B cell (primary cell): ENCODE measurements at regions not wholly inside any gene's neighbourhood (a gene's known extent, or its start where the extent isn't known, plus 50 kb on each side); places are given as distances from the start of the nearest gene placed in this dataset.

Experiments
- ATAC-seq: fragments of 200-7000 bp; cut with Tn5 transposase; one replicate; pipeline ENCODE4 v1.10.0; 2021; ENCODE audit warnings: low read depth, mild to moderate bottlenecking, moderate number of reproducible peaks, moderate library complexity
- CTCF ChIA-PET: fragments of 350-600 bp; sonication (Branson Sonifier 250); formaldehyde crosslinking; loops from one replicate; lab custom pipeline; 2021; ENCODE audit warnings: antibody characterized with exemption, inconsistent platforms; lab: Charles Lee
- POLR2A ChIA-PET: fragments of 350-600 bp; sonication (Branson Sonifier 250); formaldehyde crosslinking; loops from one replicate; lab custom pipeline; 2021; ENCODE audit warnings: antibody characterized with exemption; lab: Charles Lee
- DNase-seq: peaks from one replicate; pipeline ENCODE4 v3.0.0; 2013
- H2AFZ ChIP-seq: 2 replicates; pipeline ENCODE4 v1.6.1; 2012; ENCODE audit warnings: mild to moderate bottlenecking, low read depth, low read length; ENCODE audit not compliant: insufficient read depth, poor library complexity, severe bottlenecking
- H3K27ac ChIP-seq, 2 donors: 1 replicate in 1 of 2; 2 replicates in 1 of 2; pipeline ENCODE4 v1.5.1; 2012 to 2013; ENCODE audit warnings: low read length in 2 of 2, mild to moderate bottlenecking in 2 of 2, moderate library complexity in 1 of 2
- H3K27me3 ChIP-seq, 4 experiments: fragments of 200-600 bp in 1 of 4; sonication (generic) in 1 of 4; replicated peaks in 1 of 4; 1 replicate in 2 of 4; 2 replicates in 2 of 4; pipeline versions ENCODE4 v1.6.1 to v1.7.0; 2013 to 2016; ENCODE audit warnings: low read length in 3 of 4, mild to moderate bottlenecking in 2 of 4, mixed read lengths in 1 of 4, moderate library complexity in 1 of 4; ENCODE audit not compliant: insufficient read depth in 4 of 4, control insufficient read depth in 3 of 4; ENCODE audit errors: control extremely low read depth in 1 of 4
- H3K36me3 ChIP-seq, 2 experiments: replicated peaks in 1 of 2; 1 replicate in 1 of 2; 2 replicates in 1 of 2; pipeline versions ENCODE4 v1.6.1 to v1.7.1; 2013; ENCODE audit warnings: low read length in 1 of 2; ENCODE audit not compliant: insufficient read depth in 2 of 2, control insufficient read depth in 1 of 2; ENCODE audit errors: control extremely low read depth in 1 of 2, extremely low read depth in 1 of 2
- H3K4me1 ChIP-seq, 2 donors: fragments of 200-600 bp in 1 of 2; sonication (generic) in 1 of 2; 1 replicate in 1 of 2; 2 replicates in 1 of 2; pipeline versions ENCODE4 v1.5.1 to v1.6.1; 2013 to 2017; ENCODE audit warnings: low read length in 2 of 2; ENCODE audit not compliant: control insufficient read depth in 2 of 2, insufficient read depth in 2 of 2
- H3K4me2 ChIP-seq: replicated peaks from 2 replicates; pipeline ENCODE3; 2012; ENCODE audit warnings: mild to moderate bottlenecking, low read depth, low read length; ENCODE audit not compliant: poor library complexity, severe bottlenecking
- H3K4me3 ChIP-seq, 5 experiments: fragments of 200-600 bp in 1 of 5; sonication (generic) in 1 of 5; 1 replicate in 3 of 5; 2 replicates in 2 of 5; pipeline versions ENCODE4 v1.5.1 to v1.7.0; 2011 to 2016; ENCODE audit warnings: low read length in 4 of 5, mild to moderate bottlenecking in 4 of 5, low read depth in 2 of 5, control low read depth in 1 of 5, moderate library complexity in 1 of 5; ENCODE audit not compliant: insufficient read depth in 1 of 5; ENCODE audit errors: control extremely low read depth in 1 of 5, extremely low read depth in 1 of 5
- H3K79me2 ChIP-seq: fragments of 200-600 bp; sonication (generic); one replicate; pipeline ENCODE4 v1.6.0; 2016; ENCODE audit warnings: low read length; ENCODE audit not compliant: control insufficient read depth, insufficient read depth
- H3K9ac ChIP-seq: fragments of 200-600 bp; sonication (generic); 2 replicates; pipeline ENCODE4 v1.6.1; 2017; ENCODE audit warnings: mild to moderate bottlenecking, low read length, moderate library complexity
- H3K9me3 ChIP-seq, 3 donors: one replicate each; pipeline versions ENCODE4 v1.6.1 to v1.7.1; 2013; ENCODE audit warnings: low read length in 2 of 3; ENCODE audit not compliant: control insufficient read depth in 2 of 3, insufficient read depth in 1 of 3; ENCODE audit errors: control extremely low read depth in 1 of 3
- H4K20me1 ChIP-seq: 2 replicates; pipeline ENCODE4 v1.6.0; 2012; ENCODE audit warnings: mild to moderate bottlenecking, low read length; ENCODE audit not compliant: insufficient read depth, control insufficient read depth, poor library complexity, severe bottlenecking
- H3K27ac Mint-ChIP-seq: one replicate; pipeline ENCODE4 v1.8.0; 2021; ENCODE audit warnings: mixed read lengths
- H3K27me3 Mint-ChIP-seq: one replicate; pipeline ENCODE4 v1.8.0; 2021; ENCODE audit warnings: mixed read lengths
- H3K4me1 Mint-ChIP-seq: one replicate; pipeline ENCODE4 v1.8.0; 2021; ENCODE audit warnings: mixed read lengths
- H3K4me3 Mint-ChIP-seq: one replicate; pipeline ENCODE4 v1.8.0; 2021; ENCODE audit warnings: mixed read lengths
- H3K9me3 Mint-ChIP-seq: one replicate; pipeline ENCODE4 v1.8.0; 2022; ENCODE audit warnings: mixed read lengths; ENCODE audit not compliant: insufficient read depth
- EZH2 ChIP-seq: IDR thresholded peaks from 2 replicates; pipeline ENCODE4 v1.6.1; 2012; ENCODE audit warnings: borderline replicate concordance, low read depth, mild to moderate bottlenecking, moderate library complexity, low read length; ENCODE audit not compliant: insufficient read depth, poor library complexity, severe bottlenecking
- WGBS: methylation state at CpG from one replicate; pipeline ENCODE4 v1.1.5; 2013; ENCODE audit warnings: missing lambda C conversion rate; ENCODE audit not compliant: insufficient coverage; 5-methylcytosine and 5-hydroxymethylcytosine counted together
- intact Hi-C: fragments of 100-400 bp; cut with micrococcal nuclease; formaldehyde crosslinking; loops from one replicate; pipeline ENCODE4 v1.10.0; 2022
- TF ChIP-seq, protein P1 (sequence below): fragments of 200-600 bp; IDR thresholded peaks from one replicate; pipeline ENCODE4 v1.8.0; 2022; ENCODE audit warnings: antibody characterized with exemption, mild to moderate bottlenecking

DNA sequence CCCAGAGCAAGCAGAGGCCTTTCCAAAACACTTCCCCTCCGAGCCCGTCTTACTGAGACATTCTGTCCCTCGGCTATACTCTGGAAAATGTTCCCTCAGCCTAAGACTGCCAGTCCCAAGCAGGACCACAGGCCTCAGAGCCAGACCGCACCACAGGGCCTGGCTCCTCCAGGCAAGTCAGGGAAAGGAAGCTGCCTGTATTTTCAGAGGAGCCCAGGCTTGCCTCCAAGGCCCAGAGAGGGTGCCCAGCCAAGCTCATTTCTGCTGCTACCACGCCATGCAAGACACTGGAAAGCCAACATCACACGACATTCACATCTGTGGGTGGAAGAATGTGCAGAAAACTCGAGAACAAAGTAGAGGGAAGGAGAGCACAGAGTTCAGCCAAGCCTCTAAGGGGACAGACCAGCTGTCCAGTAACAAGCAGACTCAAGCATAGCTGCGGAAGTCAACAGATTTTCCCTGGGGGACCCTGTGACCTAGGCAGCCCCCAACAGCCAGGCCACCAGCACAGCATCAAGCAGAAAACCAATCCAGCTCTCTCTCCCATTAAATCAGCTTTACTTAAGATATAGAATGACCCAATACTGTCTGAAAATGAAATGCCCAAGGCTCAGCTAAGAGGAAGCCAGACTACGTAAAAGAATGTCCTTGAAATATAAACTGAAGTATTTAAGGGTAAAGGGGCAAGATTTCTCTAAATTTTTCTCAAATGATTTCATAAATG is 123.9 kb downstream of the ZFP36L2 start:
- Histone ChIP-seq H3K4me3 (no peak overlapping the region), H3K27me3 (no peaks in the 10 kb centered on the region), H3K4me2 (no peak overlapping the region), H3K9me3 (peaks cover 0 to 2% (median 0%) of the 10 kb centered on the region in 3 donors), H4K20me1 (no peaks in the 10 kb centered on the region), H3K36me3 (no peaks in the 10 kb centered on the region), H3K79me2 (no peaks in the 10 kb centered on the region), H2AFZ (no peak overlapping the region), H3K9ac (no peak overlapping the region), H3K27ac (no peak overlapping the region), H3K4me1 (peaks cover 41 to 55% of the 10 kb centered on the region in 2 donors)
- CTCF ChIA-PET: no interaction called here
- POLR2A ChIA-PET: no interaction called here
- TF ChIP-seq, protein P1, sequence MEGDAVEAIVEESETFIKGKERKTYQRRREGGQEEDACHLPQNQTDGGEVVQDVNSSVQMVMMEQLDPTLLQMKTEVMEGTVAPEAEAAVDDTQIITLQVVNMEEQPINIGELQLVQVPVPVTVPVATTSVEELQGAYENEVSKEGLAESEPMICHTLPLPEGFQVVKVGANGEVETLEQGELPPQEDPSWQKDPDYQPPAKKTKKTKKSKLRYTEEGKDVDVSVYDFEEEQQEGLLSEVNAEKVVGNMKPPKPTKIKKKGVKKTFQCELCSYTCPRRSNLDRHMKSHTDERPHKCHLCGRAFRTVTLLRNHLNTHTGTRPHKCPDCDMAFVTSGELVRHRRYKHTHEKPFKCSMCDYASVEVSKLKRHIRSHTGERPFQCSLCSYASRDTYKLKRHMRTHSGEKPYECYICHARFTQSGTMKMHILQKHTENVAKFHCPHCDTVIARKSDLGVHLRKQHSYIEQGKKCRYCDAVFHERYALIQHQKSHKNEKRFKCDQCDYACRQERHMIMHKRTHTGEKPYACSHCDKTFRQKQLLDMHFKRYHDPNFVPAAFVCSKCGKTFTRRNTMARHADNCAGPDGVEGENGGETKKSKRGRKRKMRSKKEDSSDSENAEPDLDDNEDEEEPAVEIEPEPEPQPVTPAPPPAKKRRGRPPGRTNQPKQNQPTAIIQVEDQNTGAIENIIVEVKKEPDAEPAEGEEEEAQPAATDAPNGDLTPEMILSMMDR: no peak
- TF ChIP-seq EZH2: no peak
- WGBS: 98% methylated on average over 7 of the region's 9 CpGs
- intact Hi-C loops: loop anchor here (10.0 kb wide), 1 partner anchor 78 kb away; no protein-coding TSS in a partner anchor
- Mint-ChIP-seq H3K27me3 (no peaks in the 10 kb centered on the region), H3K4me1 (peaks cover 41% of the 10 kb centered on the region), H3K4me3 (no peak overlapping the region), H3K27ac (no peak overlapping the region), H3K9me3 (no peaks in the 10 kb centered on the region)
- ATAC-seq (no peak), DNase-seq (no peak)

GRCh38 chr2:43101751-43102150 is 124.7 kb downstream of the ZFP36L2 start:
- no peak for ATAC-seq
- H3K4me2 ChIP-seq: no peak overlapping the region
- Mint-ChIP-seq H3K4me1 (peaks cover 36% of the 10 kb centered on the region), H3K9me3 (no peaks in the 10 kb centered on the region), H3K27me3 (no peaks in the 10 kb centered on the region), H3K4me3 (no peak overlapping the region), H3K27ac (no peak overlapping the region)
- no peak for DNase-seq
- no peak overlapping the region for H3K4me3 ChIP-seq
- H3K4me1 ChIP-seq: peaks cover 34 to 49% of the 10 kb centered on the region in 2 donors
- CTCF ChIA-PET: interaction anchor here (1.6 kb wide), 1 partner anchor 127 kb away, joined by 4 read pairs; no protein-coding TSS in a partner anchor
- no peak overlapping the region for H2AFZ ChIP-seq
- no peaks in the 10 kb centered on the region for H3K27me3 ChIP-seq
- no peak overlapping the region for H3K27ac ChIP-seq
- intact Hi-C loops: loop anchor here (10.0 kb wide), 1 partner anchor 77 kb away; no protein-coding TSS in a partner anchor
- peaks cover 0 to 2% (median 0%) of the 10 kb centered on the region in 3 donors for H3K9me3 ChIP-seq
- H4K20me1 ChIP-seq: no peaks in the 10 kb centered on the region
- no peaks in the 10 kb centered on the region for H3K36me3 ChIP-seq
- POLR2A ChIA-PET: no interaction called here
- TF ChIP-seq EZH2: no peak
- TF ChIP-seq, protein P1: no peak
- H3K79me2 ChIP-seq: no peaks in the 10 kb centered on the region
- WGBS: 85% methylated on average over 7 of the region's 7 CpGs
- H3K9ac ChIP-seq: no peak overlapping the region
